Suprapubic skin (tissue), 3 donors: ENCODE measurements at regions not wholly inside any gene's neighbourhood (a gene's known extent, or its start where the extent isn't known, plus 50 kb on each side); places are given as distances from the start of the nearest gene placed in this dataset.

Source experiments
- POLR2A ChIP-seq, 2 donors: fragments of 450-650 bp; IDR thresholded peaks; one replicate each; pipeline ENCODE4 v1.6.1; 2017; ENCODE audit warnings: antibody characterized with exemption in 2 of 2, mild to moderate bottlenecking in 2 of 2, moderate library complexity in 2 of 2
- TF ChIP-seq, protein P1 (sequence below), 2 donors: fragments of 200-600 bp in 1 of 2; fragments of 450-650 bp in 1 of 2; sonication (generic) in 1 of 2; IDR thresholded peaks; one replicate each; pipeline ENCODE4 v1.5.1; 2016 to 2019; ENCODE audit warnings: antibody characterized with exemption in 2 of 2, mild to moderate bottlenecking in 1 of 2, moderate library complexity in 1 of 2

- TF ChIP-seq, protein P1, sequence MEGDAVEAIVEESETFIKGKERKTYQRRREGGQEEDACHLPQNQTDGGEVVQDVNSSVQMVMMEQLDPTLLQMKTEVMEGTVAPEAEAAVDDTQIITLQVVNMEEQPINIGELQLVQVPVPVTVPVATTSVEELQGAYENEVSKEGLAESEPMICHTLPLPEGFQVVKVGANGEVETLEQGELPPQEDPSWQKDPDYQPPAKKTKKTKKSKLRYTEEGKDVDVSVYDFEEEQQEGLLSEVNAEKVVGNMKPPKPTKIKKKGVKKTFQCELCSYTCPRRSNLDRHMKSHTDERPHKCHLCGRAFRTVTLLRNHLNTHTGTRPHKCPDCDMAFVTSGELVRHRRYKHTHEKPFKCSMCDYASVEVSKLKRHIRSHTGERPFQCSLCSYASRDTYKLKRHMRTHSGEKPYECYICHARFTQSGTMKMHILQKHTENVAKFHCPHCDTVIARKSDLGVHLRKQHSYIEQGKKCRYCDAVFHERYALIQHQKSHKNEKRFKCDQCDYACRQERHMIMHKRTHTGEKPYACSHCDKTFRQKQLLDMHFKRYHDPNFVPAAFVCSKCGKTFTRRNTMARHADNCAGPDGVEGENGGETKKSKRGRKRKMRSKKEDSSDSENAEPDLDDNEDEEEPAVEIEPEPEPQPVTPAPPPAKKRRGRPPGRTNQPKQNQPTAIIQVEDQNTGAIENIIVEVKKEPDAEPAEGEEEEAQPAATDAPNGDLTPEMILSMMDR (IDR thresholded peaks at IDR 0.05) = no peak
- no peak for TF ChIP-seq POLR2A (IDR thresholded peaks at IDR 0.05)
Observed at GRCh38 chr6:167733740-167734661, 92.7 kb upstream of the AFDN start.
